H1 (cell line): ENCODE measurements at regions not wholly inside any gene's neighbourhood (a gene's known extent, or its start where the extent isn't known, plus 50 kb on each side); places are given as distances from the start of the nearest gene placed in this dataset.

ENCODE experiments used
- CTCF ChIA-PET: fragments of 300-600 bp; sonication (Branson Sonifier 250); formaldehyde crosslinking; loops from one replicate; lab custom pipeline; 2021; ENCODE audit not compliant: partially characterized antibody; lab: Charles Lee
- POLR2A ChIA-PET: fragments of 300-600 bp; sonication (Branson Sonifier 250); formaldehyde crosslinking; loops from one replicate; lab custom pipeline; 2021; ENCODE audit warnings: inconsistent platforms; ENCODE audit not compliant: partially characterized antibody; lab: Charles Lee
- DNase-seq, 2 experiments: peaks; one replicate each; pipeline versions ENCODE4 v3.0.0 to v3.0.0-alpha.2; 2010 to 2022; ENCODE audit warnings: low spot score in 2 of 2, low read depth in 1 of 2, mixed read lengths in 1 of 2
- FAIRE-seq: peaks from 2 replicates; lab custom pipeline; 2011; peaks lifted over from hg19 to GRCh38; lab: Jason Lieb, UNC
- H2AFZ ChIP-seq: 2 replicates; pipeline ENCODE4 v1.8.1; 2012; ENCODE audit warnings: low read length, inconsistent platforms
- H2AK5ac ChIP-seq: 2 replicates; pipeline ENCODE4 v1.6.1; 2013; ENCODE audit warnings: low read depth, low read length
- H2BK120ac ChIP-seq: replicated peaks from 2 replicates; pipeline ENCODE3; 2013; ENCODE audit warnings: low read depth, low read length, inconsistent platforms
- H2BK12ac ChIP-seq: 2 replicates; pipeline ENCODE4 v1.6.1; 2013; ENCODE audit warnings: low read depth, low read length
- H2BK15ac ChIP-seq: 2 replicates; pipeline ENCODE4 v1.6.1; 2013; ENCODE audit warnings: low read length
- H2BK20ac ChIP-seq: 2 replicates; pipeline ENCODE4 v1.6.1; 2013; ENCODE audit warnings: low read length
- H2BK5ac ChIP-seq: 2 replicates; pipeline ENCODE4 v1.6.1; 2013; ENCODE audit warnings: low read depth, low read length
- H3K14ac ChIP-seq: 2 replicates; pipeline ENCODE4 v1.6.1; 2013; ENCODE audit warnings: inconsistent platforms; ENCODE audit not compliant: insufficient read length
- H3K18ac ChIP-seq: 2 replicates; pipeline ENCODE4 v1.6.1; 2013; ENCODE audit warnings: low read length; ENCODE audit errors: extremely low read depth
- H3K23ac ChIP-seq: 2 replicates; pipeline ENCODE4 v1.6.1; 2013; ENCODE audit warnings: inconsistent platforms; ENCODE audit not compliant: insufficient read length
- H3K23me2 ChIP-seq: 2 replicates; pipeline ENCODE4 v1.6.1; 2013; ENCODE audit warnings: low read depth, low read length
- H3K27ac ChIP-seq: 2 replicates; pipeline ENCODE4 v1.6.1; 2011; ENCODE audit warnings: low read depth, low read length, inconsistent platforms
- H3K27me3 ChIP-seq, 4 experiments: replicated peaks in 1 of 4; 1 replicate in 1 of 4; 2 replicates in 3 of 4; pipeline versions ENCODE4 v1.6.1 to v1.8.1; 2011 to 2013; ENCODE audit warnings: low read length in 3 of 4, mild to moderate bottlenecking in 3 of 4, inconsistent platforms in 2 of 4, mixed read lengths in 2 of 4, moderate library complexity in 1 of 4; ENCODE audit not compliant: control insufficient read depth in 3 of 4, insufficient read depth in 3 of 4; ENCODE audit errors: extremely low read depth in 1 of 4
- H3K36me3 ChIP-seq, 4 experiments: 2 replicates each; pipeline versions ENCODE4 v1.6.1 to v1.8.1; 2011 to 2013; ENCODE audit warnings: mild to moderate bottlenecking in 4 of 4, low read length in 3 of 4, moderate library complexity in 2 of 4, control low read depth in 1 of 4, inconsistent platforms in 1 of 4; ENCODE audit not compliant: insufficient read depth in 4 of 4, control insufficient read depth in 2 of 4
- H3K4ac ChIP-seq: replicated peaks from 2 replicates; pipeline ENCODE3; 2013; ENCODE audit warnings: low read length, low read depth, mixed read lengths, inconsistent platforms; ENCODE audit not compliant: insufficient read length
- H3K4me1 ChIP-seq, 4 experiments: replicated peaks in 1 of 4; 1 replicate in 1 of 4; 2 replicates in 3 of 4; pipeline versions ENCODE4 v1.6.1 to v1.8.1; 2011 to 2013; ENCODE audit warnings: low read length in 3 of 4, inconsistent platforms in 2 of 4, mixed read lengths in 1 of 4; ENCODE audit not compliant: insufficient read depth in 4 of 4, control insufficient read depth in 3 of 4
- H3K4me2 ChIP-seq, 2 experiments: 2 replicates each; pipeline versions ENCODE4 v1.6.1 to v1.8.1; 2011 to 2013; ENCODE audit warnings: low read depth in 2 of 2, low read length in 2 of 2, control low read depth in 1 of 2, inconsistent platforms in 1 of 2, mild to moderate bottlenecking in 1 of 2; ENCODE audit not compliant: insufficient read depth in 1 of 2
- H3K4me3 ChIP-seq, 4 experiments: fragments of 200-600, 300-600 bp in 1 of 4; sonication (generic), shearing (Covaris generic), sonication (Bioruptor Twin) in 1 of 4; 2 replicates each; pipeline versions ENCODE4 v1.5.1 to v1.8.1; 2011 to 2016; ENCODE audit warnings: low read length in 4 of 4, low read depth in 3 of 4, control low read depth in 2 of 4, inconsistent platforms in 2 of 4, mild to moderate bottlenecking in 2 of 4, mixed read lengths in 1 of 4, moderate library complexity in 1 of 4; ENCODE audit not compliant: insufficient read depth in 2 of 4; ENCODE audit errors: extremely low read depth in 1 of 4
- H3K56ac ChIP-seq: replicated peaks from 2 replicates; pipeline ENCODE3; 2013; ENCODE audit warnings: low read depth, mild to moderate bottlenecking, mixed read lengths, low read length, inconsistent platforms; ENCODE audit not compliant: insufficient read length
- H3K79me1 ChIP-seq: 2 replicates; pipeline ENCODE4 v1.6.1; 2013; ENCODE audit warnings: low read depth, low read length, control low read depth
- H3K79me2 ChIP-seq, 2 experiments: 2 replicates each; pipeline versions ENCODE4 v1.6.1 to v1.8.1; 2012 to 2013; ENCODE audit warnings: low read length in 2 of 2, mild to moderate bottlenecking in 2 of 2, inconsistent platforms in 1 of 2; ENCODE audit not compliant: insufficient read depth in 2 of 2, control insufficient read depth in 1 of 2
- H3K9ac ChIP-seq, 4 experiments: replicated peaks in 1 of 4; 1 replicate in 1 of 4; 2 replicates in 3 of 4; pipeline versions ENCODE4 v1.6.1 to v1.8.1; 2011 to 2013; ENCODE audit warnings: low read depth in 3 of 4, low read length in 3 of 4, control low read depth in 2 of 4, mild to moderate bottlenecking in 2 of 4, moderate library complexity in 2 of 4, inconsistent platforms in 1 of 4; ENCODE audit errors: extremely low read depth in 1 of 4
- H3K9me3 ChIP-seq, 2 experiments: 2 replicates each; pipeline versions ENCODE4 v1.6.1 to v1.8.1; 2012 to 2013; ENCODE audit warnings: mild to moderate bottlenecking in 2 of 2, moderate library complexity in 2 of 2, control low read depth in 1 of 2, inconsistent platforms in 1 of 2, low read depth in 1 of 2, low read length in 1 of 2, mixed read lengths in 1 of 2; ENCODE audit not compliant: insufficient read depth in 2 of 2
- H4K20me1 ChIP-seq, 2 experiments: replicated peaks in 1 of 2; 2 replicates each; pipeline versions ENCODE3 to v1.8.1; 2011 to 2013; ENCODE audit warnings: inconsistent platforms in 2 of 2, low read length in 2 of 2, mild to moderate bottlenecking in 1 of 2; ENCODE audit not compliant: insufficient read depth in 2 of 2, control insufficient read depth in 1 of 2
- H4K5ac ChIP-seq: 2 replicates; pipeline ENCODE4 v1.6.1; 2013; ENCODE audit warnings: low read length, low read depth, mixed read lengths, inconsistent platforms; ENCODE audit not compliant: insufficient read length
- H4K8ac ChIP-seq: 2 replicates; pipeline ENCODE4 v1.8.0; 2013; ENCODE audit warnings: mild to moderate bottlenecking, moderate library complexity, low read length, inconsistent platforms; ENCODE audit not compliant: insufficient read depth; ENCODE audit errors: extremely low read depth
- H4K91ac ChIP-seq: replicated peaks from 2 replicates; pipeline ENCODE3; 2013; ENCODE audit warnings: low read length, mixed read lengths, inconsistent platforms; ENCODE audit not compliant: insufficient read length
- BACH1 ChIP-seq: IDR thresholded peaks from 2 replicates; pipeline ENCODE4 v1.6.1; 2012; ENCODE audit warnings: low read length, improper control_type of control experiment
- JUND ChIP-seq: IDR thresholded peaks from 2 replicates; pipeline ENCODE4 v1.6.1; 2011; ENCODE audit warnings: mild to moderate bottlenecking, improper control_type of control experiment, low read length
- POLR2AphosphoS5 ChIP-seq: IDR thresholded peaks from 2 replicates; pipeline ENCODE4 v1.6.1; 2011; ENCODE audit warnings: low read depth, low read length
- WGBS, 2 experiments: shearing (Covaris generic) in 1 of 2; methylation state at CpG; one replicate each; pipeline versions ENCODE4 v1.1.6 to v1.1.7; 2013 to 2015; ENCODE audit warnings: low lambda C conversion rate in 2 of 2, mixed read lengths in 2 of 2, inconsistent platforms in 1 of 2, low coverage in 1 of 2, missing lambda C conversion rate in 1 of 2; ENCODE audit not compliant: insufficient replicate concordance in 2 of 2, insufficient coverage in 1 of 2, insufficient read length in 1 of 2; ENCODE audit errors: extremely low coverage in 1 of 2, missing lambda C conversion rate in 1 of 2; 5-methylcytosine and 5-hydroxymethylcytosine counted together

GRCh38 chr7:113339661-113340060, 221.3 kb upstream of the SMIM30 start:
- Histone ChIP-seq H4K91ac (no peak overlapping the region), H3K27me3 (no peaks in the 10 kb centered on the region), H3K4ac (no peak overlapping the region), H3K23ac (no peak overlapping the region), H3K79me2 (no peaks in the 10 kb centered on the region), H4K20me1 (no peaks in the 10 kb centered on the region), H3K9ac (no peak overlapping the region), H3K23me2 (no peaks in the 10 kb centered on the region), H3K4me2 (no peak overlapping the region), H2BK20ac (no peak overlapping the region), H3K4me1 (no peaks in the 10 kb centered on the region), H4K8ac (no peak overlapping the region), H2AFZ (no peak overlapping the region), H2AK5ac (no peak overlapping the region), H3K36me3 (no peaks in the 10 kb centered on the region)
- ChIA-PET CTCF (interaction anchor here (0.7 kb wide), 1 partner anchor 90 kb away, joined by 3 read pairs; no protein-coding TSS in a partner anchor), POLR2A (no interaction called here)
- WGBS, 2 experiments, result 91% methylated on average over 1 of the region's 1 CpG; no CpG with 5 or more reads in 1 of the 2 experiments
- no peak for DNase-seq
- TF ChIP-seq BACH1 (no peak), POLR2AphosphoS5 (no peak), JUND (no peak)
- TF ChIP-seq, all 59 proteins: peak for 0
- H3K9me3 ChIP-seq, result peaks cover 0 to 3% of the 10 kb centered on the region in 2 experiments; a peak in 1 of 4 replicates
- H4K5ac ChIP-seq, result no peak overlapping the region
- FAIRE-seq, result no peak
- H2BK120ac ChIP-seq, result no peak overlapping the region
- no peak overlapping the region for H3K56ac ChIP-seq
- no peak overlapping the region for H2BK15ac ChIP-seq
- H3K79me1 ChIP-seq, result no peaks in the 10 kb centered on the region
- no peak overlapping the region for H2BK12ac ChIP-seq
- no peak overlapping the region for H3K14ac ChIP-seq
- H2BK5ac ChIP-seq, result no peak overlapping the region
- no peak overlapping the region for H3K4me3 ChIP-seq
- H3K18ac ChIP-seq, result no peak overlapping the region
- no peak overlapping the region for H3K27ac ChIP-seq
